SH-SY5Y (cell line): ENCODE measurements at regions not wholly inside any gene's neighbourhood (a gene's known extent, or its start where the extent isn't known, plus 50 kb on each side); places are given as distances from the start of the nearest gene placed in this dataset.

ENCODE experiments used
- GATA2 ChIP-seq: IDR thresholded peaks from 2 replicates; pipeline ENCODE4 v1.6.1; 2011; ENCODE audit warnings: mild to moderate bottlenecking, low read depth, low read length
- GATA3 ChIP-seq: IDR thresholded peaks from 2 replicates; pipeline ENCODE4 v1.6.1; 2011; ENCODE audit warnings: low read depth, mild to moderate bottlenecking, low read length, moderate library complexity

DNA sequence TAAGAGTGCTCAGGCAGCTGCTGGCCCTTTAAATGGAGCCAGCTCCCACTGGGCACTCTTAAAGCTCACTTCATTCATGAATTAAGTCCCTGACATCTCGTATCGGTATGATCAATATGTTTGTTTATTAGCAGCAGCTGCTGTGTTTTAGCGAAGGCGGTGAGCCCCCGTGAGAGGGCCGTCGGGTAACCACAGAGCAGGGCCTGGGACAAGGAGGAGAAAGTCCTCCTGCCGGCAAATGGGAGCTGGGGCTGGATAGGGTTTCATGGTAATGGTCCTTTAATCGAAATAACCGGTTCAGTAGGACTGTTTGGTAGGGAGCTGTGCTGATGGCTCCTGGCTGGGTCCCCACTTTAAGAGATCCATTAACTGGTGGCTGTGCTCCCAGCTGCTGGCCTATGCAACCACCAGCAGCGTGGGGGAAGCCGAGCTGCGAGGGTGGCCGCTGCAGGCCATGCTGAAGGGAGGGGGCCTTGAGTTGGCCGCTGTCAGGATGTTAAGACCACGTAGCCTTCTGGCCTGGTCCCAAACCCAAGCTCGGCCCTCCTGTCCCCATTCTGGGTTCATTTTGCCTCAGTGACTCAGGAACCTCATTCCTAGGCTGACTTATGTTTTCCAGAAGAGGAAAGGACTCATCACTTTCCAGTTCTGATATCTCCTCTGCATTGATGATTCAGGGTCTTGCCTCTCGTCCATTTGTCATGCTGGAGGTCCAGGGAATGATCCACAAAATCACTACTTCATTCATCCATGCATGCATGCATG, 67.6 kb upstream of the NTRK3 start:
- TF ChIP-seq GATA2 = no peak
- no peak for TF ChIP-seq GATA3
